ENCODE measurements at regions not wholly inside any gene's neighbourhood (a gene's known extent, or its start where the extent isn't known, plus 50 kb on each side); places are given as distances from the start of the nearest gene placed in this dataset.

DNA sequence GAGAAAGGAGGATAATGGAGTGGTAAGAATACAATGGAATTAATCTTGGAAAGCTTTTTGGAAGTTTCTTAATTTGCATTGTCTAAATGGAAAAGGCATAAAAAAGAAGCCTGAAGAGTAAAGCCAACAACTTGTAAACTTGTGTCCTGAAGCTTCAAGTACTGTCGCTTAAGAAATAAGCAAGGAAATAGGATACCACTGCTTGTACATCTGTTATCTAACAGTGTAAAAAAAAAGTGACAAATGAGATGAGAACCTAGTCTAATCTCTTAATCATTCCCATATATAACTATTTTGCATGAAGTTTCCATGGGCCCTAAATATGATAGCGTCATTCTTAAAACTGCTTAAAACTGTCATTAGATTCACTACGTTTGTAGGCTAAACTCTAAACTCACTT, 134.0 kb upstream of the DYRK2 start:
- TF ChIP-seq CSDC2 (CRISPR knock-in tag; IDR thresholded peaks at IDR 0.05) (no peak), ZNF8 (CRISPR knock-in tag; IDR thresholded peaks at IDR 0.05) (no peak), ESRRG (CRISPR knock-in tag; IDR thresholded peaks at IDR 0.05) (no peak), BACH2 (CRISPR knock-in tag; IDR thresholded peaks at IDR 0.05; ENCODE audit: borderline replicate concordance) (no peak), PPARA (CRISPR knock-in tag; IDR thresholded peaks at IDR 0.05; ENCODE audit: borderline replicate concordance) (no peak)
- no peak for ATAC-seq

DNA sequence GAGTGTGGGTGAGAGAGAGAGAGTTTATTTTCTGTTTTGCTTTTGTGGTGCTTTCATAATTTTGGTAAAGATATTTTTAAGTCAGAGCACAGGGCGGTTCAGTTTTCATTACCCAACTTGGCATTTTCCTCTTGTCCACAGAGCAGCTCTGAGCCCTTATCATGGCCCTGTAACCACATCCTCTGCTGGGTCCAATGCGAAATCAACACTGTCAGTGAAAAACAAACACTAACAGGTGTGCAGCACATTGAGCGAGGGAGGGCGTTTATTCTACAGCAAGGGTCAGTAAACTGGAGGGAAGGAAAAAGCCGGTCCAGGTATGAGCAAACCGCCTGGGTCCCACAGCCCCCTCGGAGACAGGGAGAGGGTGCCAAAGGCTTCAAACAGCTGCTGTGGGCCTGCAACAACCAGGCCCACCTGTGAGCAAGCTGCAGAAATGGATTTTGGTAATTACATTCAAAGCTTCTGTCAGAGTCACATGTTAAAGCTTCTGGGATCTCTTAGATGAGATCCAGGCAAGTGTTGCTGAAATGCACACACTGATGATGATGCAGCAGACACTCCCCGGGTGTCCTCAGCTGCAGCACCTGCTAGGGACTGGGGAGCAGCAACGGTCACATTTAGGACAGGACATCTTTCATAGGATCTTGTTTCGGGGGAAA, 132.7 kb upstream of the DYRK2 start:
- ATAC-seq = no peak
- TF ChIP-seq ZNF565 (CRISPR knock-in tag; conservative IDR thresholded peaks at IDR 0.05; ENCODE audit: low read depth) = no peak
- no peak for TF ChIP-seq ZFP3 (CRISPR knock-in tag; IDR thresholded peaks at IDR 0.05)
- TF ChIP-seq, protein P1, sequence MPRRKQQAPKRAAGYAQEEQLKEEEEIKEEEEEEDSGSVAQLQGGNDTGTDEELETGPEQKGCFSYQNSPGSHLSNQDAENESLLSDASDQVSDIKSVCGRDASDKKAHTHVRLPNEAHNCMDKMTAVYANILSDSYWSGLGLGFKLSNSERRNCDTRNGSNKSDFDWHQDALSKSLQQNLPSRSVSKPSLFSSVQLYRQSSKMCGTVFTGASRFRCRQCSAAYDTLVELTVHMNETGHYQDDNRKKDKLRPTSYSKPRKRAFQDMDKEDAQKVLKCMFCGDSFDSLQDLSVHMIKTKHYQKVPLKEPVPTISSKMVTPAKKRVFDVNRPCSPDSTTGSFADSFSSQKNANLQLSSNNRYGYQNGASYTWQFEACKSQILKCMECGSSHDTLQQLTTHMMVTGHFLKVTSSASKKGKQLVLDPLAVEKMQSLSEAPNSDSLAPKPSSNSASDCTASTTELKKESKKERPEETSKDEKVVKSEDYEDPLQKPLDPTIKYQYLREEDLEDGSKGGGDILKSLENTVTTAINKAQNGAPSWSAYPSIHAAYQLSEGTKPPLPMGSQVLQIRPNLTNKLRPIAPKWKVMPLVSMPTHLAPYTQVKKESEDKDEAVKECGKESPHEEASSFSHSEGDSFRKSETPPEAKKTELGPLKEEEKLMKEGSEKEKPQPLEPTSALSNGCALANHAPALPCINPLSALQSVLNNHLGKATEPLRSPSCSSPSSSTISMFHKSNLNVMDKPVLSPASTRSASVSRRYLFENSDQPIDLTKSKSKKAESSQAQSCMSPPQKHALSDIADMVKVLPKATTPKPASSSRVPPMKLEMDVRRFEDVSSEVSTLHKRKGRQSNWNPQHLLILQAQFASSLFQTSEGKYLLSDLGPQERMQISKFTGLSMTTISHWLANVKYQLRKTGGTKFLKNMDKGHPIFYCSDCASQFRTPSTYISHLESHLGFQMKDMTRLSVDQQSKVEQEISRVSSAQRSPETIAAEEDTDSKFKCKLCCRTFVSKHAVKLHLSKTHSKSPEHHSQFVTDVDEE (CRISPR knock-in tag; IDR thresholded peaks at IDR 0.05) = no peak
- no peak for TF ChIP-seq ZC3H10 (CRISPR knock-in tag; IDR thresholded peaks at IDR 0.05)
- no peak for TF ChIP-seq ISL1 (CRISPR knock-in tag; IDR thresholded peaks at IDR 0.05)
- TF ChIP-seq TCF4 (CRISPR knock-in tag; IDR thresholded peaks at IDR 0.05; ENCODE audit: borderline replicate concordance) = no peak

DNA sequence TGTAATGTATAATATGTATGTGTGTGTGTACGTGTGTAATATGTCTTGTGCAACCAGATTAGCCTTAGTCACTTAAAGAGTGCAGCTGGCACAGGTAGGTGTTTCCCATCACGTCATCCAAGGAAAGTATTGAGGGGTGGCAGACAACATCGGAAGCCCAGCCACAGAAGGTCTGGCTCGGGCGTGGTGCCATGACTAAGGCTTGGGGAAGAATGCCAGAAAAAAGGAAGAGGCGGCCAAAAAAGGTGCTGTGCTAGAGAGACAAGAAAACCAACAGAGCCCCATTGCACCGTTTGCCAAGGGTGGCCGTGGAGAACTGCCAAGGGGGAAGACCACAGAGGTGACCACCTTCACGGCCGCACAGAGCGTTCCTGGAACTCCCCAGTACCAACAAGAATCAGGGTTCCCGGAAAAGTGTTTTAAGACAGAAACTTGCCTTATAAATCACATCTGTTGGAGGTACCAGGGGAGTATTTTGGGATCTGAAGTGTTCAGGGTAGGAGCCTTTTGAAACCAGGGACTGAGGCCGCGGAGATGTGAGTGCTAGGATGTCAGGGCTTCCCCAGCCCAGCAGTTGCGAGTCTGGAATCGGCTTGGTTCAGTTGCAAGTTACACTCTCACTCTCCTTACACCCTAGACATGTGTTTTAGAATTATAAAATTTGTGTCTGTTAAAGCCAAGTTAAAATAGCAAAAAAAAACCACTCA, 131.2 kb upstream of the DYRK2 start:
- ATAC-seq = no peak
- TF ChIP-seq ESRRG (CRISPR knock-in tag; IDR thresholded peaks at IDR 0.05) = no peak
- TF ChIP-seq, protein P2, sequence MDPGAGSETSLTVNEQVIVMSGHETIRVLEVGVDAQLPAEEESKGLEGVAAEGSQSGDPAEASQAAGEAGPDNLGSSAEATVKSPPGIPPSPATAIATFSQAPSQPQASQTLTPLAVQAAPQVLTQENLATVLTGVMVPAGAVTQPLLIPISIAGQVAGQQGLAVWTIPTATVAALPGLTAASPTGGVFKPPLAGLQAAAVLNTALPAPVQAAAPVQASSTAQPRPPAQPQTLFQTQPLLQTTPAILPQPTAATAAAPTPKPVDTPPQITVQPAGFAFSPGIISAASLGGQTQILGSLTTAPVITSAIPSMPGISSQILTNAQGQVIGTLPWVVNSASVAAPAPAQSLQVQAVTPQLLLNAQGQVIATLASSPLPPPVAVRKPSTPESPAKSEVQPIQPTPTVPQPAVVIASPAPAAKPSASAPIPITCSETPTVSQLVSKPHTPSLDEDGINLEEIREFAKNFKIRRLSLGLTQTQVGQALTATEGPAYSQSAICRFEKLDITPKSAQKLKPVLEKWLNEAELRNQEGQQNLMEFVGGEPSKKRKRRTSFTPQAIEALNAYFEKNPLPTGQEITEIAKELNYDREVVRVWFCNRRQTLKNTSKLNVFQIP (CRISPR knock-in tag; IDR thresholded peaks at IDR 0.05; ENCODE audit: borderline replicate concordance, low read depth) = no peak

DNA sequence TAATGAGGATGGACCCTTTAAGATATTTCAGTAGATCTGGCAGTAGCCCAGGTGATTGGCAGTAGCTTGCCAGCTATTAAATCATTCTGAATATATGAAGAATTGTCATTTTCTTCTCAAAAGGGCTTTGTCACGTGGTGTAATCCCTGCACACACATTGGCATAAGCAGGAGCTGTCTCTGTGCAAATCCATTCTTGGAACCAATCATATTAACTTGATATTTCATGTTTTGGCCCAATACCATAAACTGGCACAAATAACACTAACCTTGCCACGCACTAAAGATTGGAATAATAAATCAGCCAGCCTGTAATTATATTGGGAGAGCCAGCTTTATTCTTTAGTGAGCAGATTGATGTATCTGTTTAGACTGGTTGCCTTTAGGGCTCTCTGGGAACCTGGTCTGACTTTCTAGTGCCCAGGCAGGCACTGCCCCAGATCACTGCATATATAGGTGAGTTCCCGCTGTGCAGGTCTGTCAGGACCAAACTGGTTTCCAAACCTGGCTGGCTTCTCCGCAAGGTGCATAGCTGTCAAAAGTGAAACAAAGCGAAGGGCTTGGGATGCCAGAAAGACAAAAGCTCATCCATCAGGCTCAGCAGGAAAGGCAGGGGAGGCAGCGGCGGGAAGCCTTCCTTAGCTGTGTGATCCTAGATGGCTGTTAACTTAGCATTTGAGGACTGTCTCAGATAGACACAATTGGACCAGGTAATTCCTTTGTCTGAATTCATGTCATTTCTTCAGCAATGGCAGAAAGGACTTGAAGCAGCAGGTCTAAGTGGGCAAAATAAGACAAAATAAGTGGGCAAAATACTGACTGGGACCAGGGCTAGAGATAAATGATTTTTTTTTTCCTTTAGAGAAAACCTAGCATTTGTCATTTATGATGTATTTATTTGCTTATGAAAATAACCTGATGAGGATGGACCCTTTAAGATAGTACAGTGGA, 128.8 kb upstream of the DYRK2 start:
- ATAC-seq = no peak; the same call in 2 of the 3 replicates
- TF ChIP-seq, protein P1 (CRISPR knock-in tag; IDR thresholded peaks at IDR 0.05) = no peak
- no peak for TF ChIP-seq ISL1 (CRISPR knock-in tag; IDR thresholded peaks at IDR 0.05)
- no peak for TF ChIP-seq ZNF8 (CRISPR knock-in tag; IDR thresholded peaks at IDR 0.05)
- TF ChIP-seq PPARA (CRISPR knock-in tag; IDR thresholded peaks at IDR 0.05; ENCODE audit: borderline replicate concordance) = no peak
- TF ChIP-seq ESRRG (CRISPR knock-in tag; IDR thresholded peaks at IDR 0.05) = no peak
- TF ChIP-seq OSR1 (CRISPR knock-in tag; IDR thresholded peaks at IDR 0.05) = no peak
- no peak for TF ChIP-seq BACH2 (CRISPR knock-in tag; IDR thresholded peaks at IDR 0.05; ENCODE audit: borderline replicate concordance)
- TF ChIP-seq, protein P3, sequence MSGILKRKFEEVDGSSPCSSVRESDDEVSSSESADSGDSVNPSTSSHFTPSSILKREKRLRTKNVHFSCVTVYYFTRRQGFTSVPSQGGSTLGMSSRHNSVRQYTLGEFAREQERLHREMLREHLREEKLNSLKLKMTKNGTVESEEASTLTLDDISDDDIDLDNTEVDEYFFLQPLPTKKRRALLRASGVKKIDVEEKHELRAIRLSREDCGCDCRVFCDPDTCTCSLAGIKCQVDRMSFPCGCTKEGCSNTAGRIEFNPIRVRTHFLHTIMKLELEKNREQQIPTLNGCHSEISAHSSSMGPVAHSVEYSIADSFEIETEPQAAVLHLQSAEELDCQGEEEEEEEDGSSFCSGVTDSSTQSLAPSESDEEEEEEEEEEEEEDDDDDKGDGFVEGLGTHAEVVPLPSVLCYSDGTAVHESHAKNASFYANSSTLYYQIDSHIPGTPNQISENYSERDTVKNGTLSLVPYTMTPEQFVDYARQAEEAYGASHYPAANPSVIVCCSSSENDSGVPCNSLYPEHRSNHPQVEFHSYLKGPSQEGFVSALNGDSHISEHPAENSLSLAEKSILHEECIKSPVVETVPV (CRISPR knock-in tag; IDR thresholded peaks at IDR 0.05) = no peak
- TF ChIP-seq, protein P4, sequence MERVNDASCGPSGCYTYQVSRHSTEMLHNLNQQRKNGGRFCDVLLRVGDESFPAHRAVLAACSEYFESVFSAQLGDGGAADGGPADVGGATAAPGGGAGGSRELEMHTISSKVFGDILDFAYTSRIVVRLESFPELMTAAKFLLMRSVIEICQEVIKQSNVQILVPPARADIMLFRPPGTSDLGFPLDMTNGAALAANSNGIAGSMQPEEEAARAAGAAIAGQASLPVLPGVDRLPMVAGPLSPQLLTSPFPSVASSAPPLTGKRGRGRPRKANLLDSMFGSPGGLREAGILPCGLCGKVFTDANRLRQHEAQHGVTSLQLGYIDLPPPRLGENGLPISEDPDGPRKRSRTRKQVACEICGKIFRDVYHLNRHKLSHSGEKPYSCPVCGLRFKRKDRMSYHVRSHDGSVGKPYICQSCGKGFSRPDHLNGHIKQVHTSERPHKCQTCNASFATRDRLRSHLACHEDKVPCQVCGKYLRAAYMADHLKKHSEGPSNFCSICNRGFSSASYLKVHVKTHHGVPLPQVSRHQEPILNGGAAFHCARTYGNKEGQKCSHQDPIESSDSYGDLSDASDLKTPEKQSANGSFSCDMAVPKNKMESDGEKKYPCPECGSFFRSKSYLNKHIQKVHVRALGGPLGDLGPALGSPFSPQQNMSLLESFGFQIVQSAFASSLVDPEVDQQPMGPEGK (CRISPR knock-in tag; IDR thresholded peaks at IDR 0.05; ENCODE audit: borderline replicate concordance) = no peak
- TF ChIP-seq ZFP3 (CRISPR knock-in tag; IDR thresholded peaks at IDR 0.05) = no peak
- no peak for TF ChIP-seq GLIS3 (CRISPR knock-in tag; IDR thresholded peaks at IDR 0.05)
- TF ChIP-seq, protein P2 (CRISPR knock-in tag; IDR thresholded peaks at IDR 0.05; ENCODE audit: borderline replicate concordance, low read depth) = no peak
- no peak for TF ChIP-seq ARNTL (CRISPR knock-in tag; IDR thresholded peaks at IDR 0.05; ENCODE audit: borderline replicate concordance, low read depth)
- no peak for TF ChIP-seq RARB (CRISPR knock-in tag; IDR thresholded peaks at IDR 0.05)

Measured in SK-N-SH treated with all-trans-retinoic acid at 6 μM for 48 hours (cell line).